HG02884 (cell line): ENCODE measurements at regions not wholly inside any gene's neighbourhood (a gene's known extent, or its start where the extent isn't known, plus 50 kb on each side); places are given as distances from the start of the nearest gene placed in this dataset.
"Not testable (repeated sequence)": the region's sequence is repeated elsewhere in the genome, so short reads cannot be mapped to it uniquely, and the experiment has no call there.

Source experiments
- ATAC-seq: cut with Tn5 transposase; IDR thresholded peaks from one replicate; pipeline ENCODE4 v1.9.1; 2021; ENCODE audit warnings: mild to moderate bottlenecking, moderate library complexity; ENCODE audit not compliant: unreplicated experiment

GRCh38 chr20:40016392-40016791 lies 672.6 kb downstream of the MAFB start:
- ATAC-seq: no peak

- ATAC-seq: not testable (repeated sequence)
These were observed 677.0 kb downstream of the MAFB start for GRCh38 chr20:40012026-40012425.

GRCh38 chr20:40010483-40010882 lies 678.6 kb downstream of the MAFB start:
- no peak for ATAC-seq

GRCh38 chr20:40009542-40009941 lies 679.5 kb downstream of the MAFB start:
- ATAC-seq: no peak

GRCh38 chr20:40008177-40008576 lies 680.9 kb downstream of the MAFB start:
- ATAC-seq: no peak

- ATAC-seq: no peak
These were observed 682.7 kb downstream of the MAFB start for GRCh38 chr20:40006168-40006860.

- not testable (repeated sequence) for ATAC-seq
These were observed 684.9 kb downstream of the MAFB start for GRCh38 chr20:40004092-40004491.

GRCh38 chr20:39993742-39994141 lies 695.3 kb downstream of the MAFB start:
- ATAC-seq: no peak

- ATAC-seq: no peak
These were observed 698.3 kb downstream of the MAFB start for GRCh38 chr20:39990692-39991091.

- ATAC-seq: no peak
These were observed 700.0 kb downstream of the MAFB start for GRCh38 chr20:39988991-39989390.

- ATAC-seq: no peak
These were observed 702.7 kb downstream of the MAFB start for GRCh38 chr20:39986173-39986904.

- no peak for ATAC-seq
These were observed 703.7 kb downstream of the MAFB start for GRCh38 chr20:39985271-39985827.

GRCh38 chr20:39983655-39984054 lies 705.4 kb downstream of the MAFB start:
- no peak for ATAC-seq

- no peak for ATAC-seq
These were observed 705.9 kb downstream of the MAFB start for GRCh38 chr20:39983183-39983582.

- ATAC-seq: no peak
These were observed 714.0 kb downstream of the MAFB start for GRCh38 chr20:39974966-39975501.

GRCh38 chr20:39968495-39968894 lies 720.5 kb downstream of the MAFB start:
- no peak for ATAC-seq

GRCh38 chr20:39967806-39968205 lies 721.2 kb downstream of the MAFB start:
- ATAC-seq: no peak

GRCh38 chr20:39961637-39962244 lies 727.3 kb downstream of the MAFB start:
- ATAC-seq: no peak

GRCh38 chr20:39960522-39961428 lies 728.3 kb downstream of the MAFB start:
- ATAC-seq: no peak

GRCh38 chr20:39957911-39958310 lies 731.1 kb downstream of the MAFB start:
- not testable (repeated sequence) for ATAC-seq
